ENCODE measurements at regions not wholly inside any gene's neighbourhood (a gene's known extent, or its start where the extent isn't known, plus 50 kb on each side); places are given as distances from the start of the nearest gene placed in this dataset.

DNA sequence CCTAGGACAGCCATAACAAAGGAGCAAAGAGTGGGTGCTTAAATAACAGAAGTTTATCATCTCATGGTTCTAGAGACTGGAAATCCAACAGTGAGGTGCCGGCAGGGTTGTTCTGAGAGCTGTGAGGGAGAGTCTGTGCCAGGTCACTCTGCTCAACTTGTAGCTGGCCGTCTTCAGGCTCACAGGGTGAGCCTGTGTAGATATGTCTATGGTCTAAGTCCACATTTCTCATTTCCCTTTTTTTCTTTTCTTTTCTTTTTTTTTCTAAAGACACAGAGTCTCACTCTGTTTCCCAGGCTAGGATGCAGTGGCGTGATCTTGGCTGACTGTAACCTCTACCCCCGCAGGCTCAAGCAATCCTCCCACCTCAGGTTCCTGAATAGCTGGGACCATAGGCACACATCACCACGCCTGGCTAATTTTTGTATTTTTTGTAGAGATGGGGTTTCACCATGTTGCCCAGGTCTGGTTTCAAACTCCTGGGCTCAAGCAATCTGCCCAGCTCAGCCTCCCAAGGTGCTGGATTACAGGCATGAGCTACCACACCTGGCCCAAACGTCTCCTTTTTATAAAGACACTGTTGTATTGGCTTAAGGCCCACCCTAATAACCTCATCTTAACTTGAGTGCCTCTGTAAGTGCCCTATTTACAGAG, 142.2 kb downstream of the SP3 start:
- TF ChIP-seq IRF2 (CRISPR knock-in tag; IDR thresholded peaks at IDR 0.05; ENCODE audit: borderline replicate concordance, low read depth) (no peak), ZNF512 (CRISPR knock-in tag; IDR thresholded peaks at IDR 0.05; ENCODE audit: borderline replicate concordance) (no peak), FOXJ3 (CRISPR knock-in tag; IDR thresholded peaks at IDR 0.05; ENCODE audit: borderline replicate concordance) (no peak), SP1 (CRISPR knock-in tag; conservative IDR thresholded peaks at IDR 0.05) (no peak), NFYB (CRISPR knock-in tag; conservative IDR thresholded peaks at IDR 0.05; ENCODE audit: low read depth) (no peak), NFE2L1 (CRISPR knock-in tag; IDR thresholded peaks at IDR 0.05) (no peak), TEAD1 (CRISPR knock-in tag; IDR thresholded peaks at IDR 0.05) (no peak), CREB1 (CRISPR knock-in tag; IDR thresholded peaks at IDR 0.05) (no peak), ELF4 (CRISPR knock-in tag; IDR thresholded peaks at IDR 0.05; ENCODE audit: low read depth) (no peak), RELA (CRISPR knock-in tag; IDR thresholded peaks at IDR 0.05; ENCODE audit: borderline replicate concordance) (no peak), OVOL2 (CRISPR knock-in tag; IDR thresholded peaks at IDR 0.05; ENCODE audit: borderline replicate concordance) (no peak), FOXK1 (CRISPR knock-in tag; IDR thresholded peaks at IDR 0.05) (no peak), HMGXB4 (CRISPR knock-in tag; IDR thresholded peaks at IDR 0.05) (no peak), NFATC4 (CRISPR knock-in tag; IDR thresholded peaks at IDR 0.05) (no peak)
- TF ChIP-seq, protein P1, sequence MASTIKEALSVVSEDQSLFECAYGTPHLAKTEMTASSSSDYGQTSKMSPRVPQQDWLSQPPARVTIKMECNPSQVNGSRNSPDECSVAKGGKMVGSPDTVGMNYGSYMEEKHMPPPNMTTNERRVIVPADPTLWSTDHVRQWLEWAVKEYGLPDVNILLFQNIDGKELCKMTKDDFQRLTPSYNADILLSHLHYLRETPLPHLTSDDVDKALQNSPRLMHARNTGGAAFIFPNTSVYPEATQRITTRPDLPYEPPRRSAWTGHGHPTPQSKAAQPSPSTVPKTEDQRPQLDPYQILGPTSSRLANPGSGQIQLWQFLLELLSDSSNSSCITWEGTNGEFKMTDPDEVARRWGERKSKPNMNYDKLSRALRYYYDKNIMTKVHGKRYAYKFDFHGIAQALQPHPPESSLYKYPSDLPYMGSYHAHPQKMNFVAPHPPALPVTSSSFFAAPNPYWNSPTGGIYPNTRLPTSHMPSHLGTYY (CRISPR knock-in tag; IDR thresholded peaks at IDR 0.05): no peak
- TF ChIP-seq, protein P2, sequence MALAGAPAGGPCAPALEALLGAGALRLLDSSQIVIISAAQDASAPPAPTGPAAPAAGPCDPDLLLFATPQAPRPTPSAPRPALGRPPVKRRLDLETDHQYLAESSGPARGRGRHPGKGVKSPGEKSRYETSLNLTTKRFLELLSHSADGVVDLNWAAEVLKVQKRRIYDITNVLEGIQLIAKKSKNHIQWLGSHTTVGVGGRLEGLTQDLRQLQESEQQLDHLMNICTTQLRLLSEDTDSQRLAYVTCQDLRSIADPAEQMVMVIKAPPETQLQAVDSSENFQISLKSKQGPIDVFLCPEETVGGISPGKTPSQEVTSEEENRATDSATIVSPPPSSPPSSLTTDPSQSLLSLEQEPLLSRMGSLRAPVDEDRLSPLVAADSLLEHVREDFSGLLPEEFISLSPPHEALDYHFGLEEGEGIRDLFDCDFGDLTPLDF (CRISPR knock-in tag; IDR thresholded peaks at IDR 0.05): no peak
- H3K9me3 Mint-ChIP-seq: peaks cover 6% of the 10 kb centered on the region; the same call in 1 of the 2 replicates
- ATAC-seq (no peak), DNase-seq (ENCODE audit: low spot score) (no peak)
- no peak overlapping the region for H3K4me3 Mint-ChIP-seq
- no peaks in the 10 kb centered on the region for H3K36me3 Mint-ChIP-seq
- POLR2A ChIA-PET: no interaction called here
- peaks cover 5% of the 10 kb centered on the region; the same call in 1 of the 2 replicates for H3K4me1 Mint-ChIP-seq
- no peaks in the 10 kb centered on the region for H3K27me3 Mint-ChIP-seq (ENCODE audit: low read depth)
- CTCF ChIA-PET: no interaction called here
- no peak overlapping the region for H3K27ac Mint-ChIP-seq

DNA sequence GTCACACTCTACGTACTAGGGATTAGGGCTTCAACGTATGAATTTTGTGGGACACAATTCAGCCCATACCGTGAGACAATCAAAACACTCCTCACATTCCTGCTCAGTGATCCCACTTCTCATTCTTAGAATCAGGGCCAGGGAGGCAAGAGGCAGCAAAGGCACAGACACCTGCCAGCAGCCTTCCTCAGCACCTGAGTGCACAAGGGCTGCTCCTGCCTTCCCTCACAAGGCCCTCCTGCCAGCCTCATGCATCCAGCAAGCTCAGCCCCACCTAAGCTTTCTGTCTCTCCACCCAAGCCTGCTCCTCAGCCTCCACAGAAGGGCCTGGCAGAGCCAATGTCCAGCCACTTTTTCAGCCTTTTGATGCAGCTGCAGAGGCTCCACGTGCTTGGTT, 141.6 kb downstream of the SP3 start:
- CTCF ChIA-PET: no interaction called here
- no peak for DNase-seq (ENCODE audit: low spot score)
- no peak for ATAC-seq
- POLR2A ChIA-PET: no interaction called here
- H3K9me3 Mint-ChIP-seq: peaks cover 6% of the 10 kb centered on the region; the same call in 1 of the 2 replicates
- H3K4me3 Mint-ChIP-seq: no peak overlapping the region
- no peaks in the 10 kb centered on the region for H3K36me3 Mint-ChIP-seq
- H3K27ac Mint-ChIP-seq: no peak overlapping the region
- no peaks in the 10 kb centered on the region for H3K27me3 Mint-ChIP-seq (ENCODE audit: low read depth)
- peaks cover 5% of the 10 kb centered on the region; the same call in 1 of the 2 replicates for H3K4me1 Mint-ChIP-seq
- no peak for TF ChIP-seq NR1H2 (CRISPR knock-in tag; IDR thresholded peaks at IDR 0.05)
- TF ChIP-seq JUN (CRISPR knock-in tag; IDR thresholded peaks at IDR 0.05): no peak
- no peak for TF ChIP-seq GABPB1 (CRISPR knock-in tag; IDR thresholded peaks at IDR 0.05)
- TF ChIP-seq MXD4 (CRISPR knock-in tag; IDR thresholded peaks at IDR 0.05; ENCODE audit: borderline replicate concordance): no peak
- TF ChIP-seq ZMAT4 (CRISPR knock-in tag; IDR thresholded peaks at IDR 0.05): no peak
- TF ChIP-seq ZNF121 (CRISPR knock-in tag; IDR thresholded peaks at IDR 0.05): no peak
- TF ChIP-seq IRF2 (CRISPR knock-in tag; IDR thresholded peaks at IDR 0.05; ENCODE audit: borderline replicate concordance, low read depth): no peak
- TF ChIP-seq USF2 (CRISPR knock-in tag; IDR thresholded peaks at IDR 0.05): no peak
- no peak for TF ChIP-seq IRF1 (CRISPR knock-in tag; IDR thresholded peaks at IDR 0.05)
- TF ChIP-seq PRRX2 (CRISPR knock-in tag; IDR thresholded peaks at IDR 0.05): no peak
- no peak for TF ChIP-seq ZNF317 (CRISPR knock-in tag; IDR thresholded peaks at IDR 0.05; ENCODE audit: borderline replicate concordance, low read depth)
- no peak for TF ChIP-seq SMAD3 (CRISPR knock-in tag; IDR thresholded peaks at IDR 0.05; ENCODE audit: borderline replicate concordance)
- no peak for TF ChIP-seq RORB (CRISPR knock-in tag; IDR thresholded peaks at IDR 0.05)
- TF ChIP-seq SOX15 (CRISPR knock-in tag; IDR thresholded peaks at IDR 0.05): no peak

All from WTC11 (cell line).